ENCODE measurements at regions not wholly inside any gene's neighbourhood (a gene's known extent, or its start where the extent isn't known, plus 50 kb on each side); places are given as distances from the start of the nearest gene placed in this dataset.

- Histone ChIP-seq H3K27me3 (ENCODE audit: insufficient read depth, low read length, poor library complexity) (no peaks in the 10 kb centered on the region), H3K4me2 (ENCODE audit: insufficient read depth, low read length) (no peak overlapping the region), H3K9ac (ENCODE audit: low read depth, low read length) (no peak overlapping the region), H4K20me1 (ENCODE audit: insufficient read depth, low read length) (no peaks in the 10 kb centered on the region), H3K36me3 (ENCODE audit: insufficient read depth, low read length) (no peaks in the 10 kb centered on the region), H3K9me3 (ENCODE audit: insufficient read depth, low read length, severe bottlenecking) (no peaks in the 10 kb centered on the region), H3K4me1 (ENCODE audit: insufficient read depth, low read length) (no peaks in the 10 kb centered on the region), H3K4me3 (ENCODE audit: low read depth in 1 of 2, low read length in 2 of 2) (no peak overlapping the region), H3K79me2 (ENCODE audit: insufficient read depth, low read length) (no peaks in the 10 kb centered on the region), H3K27ac (ENCODE audit: low read length) (no peak overlapping the region), H2AFZ (ENCODE audit: low read depth, low read length) (no peak overlapping the region)
- TF ChIP-seq CTCF (IDR thresholded peaks at IDR 0.05; ENCODE audit: borderline replicate concordance, extremely low read depth, low read length, poor library complexity, severe bottlenecking) (no peak), EZH2 (IDR thresholded peaks at IDR 0.05; ENCODE audit: borderline replicate concordance, low read depth, low read length, severe bottlenecking) (no peak)
- DNase-seq (no peak), ATAC-seq (ENCODE audit: insufficient read depth, low read depth) (no peak)
Observed at GRCh38 chr7:21169667-21170580, 258.0 kb upstream of the SP4 start.

- Histone ChIP-seq H3K4me2 (ENCODE audit: insufficient read depth, low read length) (no peak overlapping the region), H3K4me3 (ENCODE audit: low read depth in 1 of 2, low read length in 2 of 2) (no peak overlapping the region), H3K9me3 (ENCODE audit: insufficient read depth, low read length, severe bottlenecking) (no peaks in the 10 kb centered on the region), H3K27ac (ENCODE audit: low read length) (no peak overlapping the region), H3K4me1 (ENCODE audit: insufficient read depth, low read length) (no peaks in the 10 kb centered on the region), H3K79me2 (ENCODE audit: insufficient read depth, low read length) (no peaks in the 10 kb centered on the region), H3K27me3 (ENCODE audit: insufficient read depth, low read length, poor library complexity) (no peaks in the 10 kb centered on the region), H2AFZ (ENCODE audit: low read depth, low read length) (no peak overlapping the region), H3K36me3 (ENCODE audit: insufficient read depth, low read length) (no peaks in the 10 kb centered on the region), H4K20me1 (ENCODE audit: insufficient read depth, low read length) (no peaks in the 10 kb centered on the region), H3K9ac (ENCODE audit: low read depth, low read length) (no peak overlapping the region)
- TF ChIP-seq CTCF (IDR thresholded peaks at IDR 0.05; ENCODE audit: borderline replicate concordance, extremely low read depth, low read length, poor library complexity, severe bottlenecking) (no peak), EZH2 (IDR thresholded peaks at IDR 0.05; ENCODE audit: borderline replicate concordance, low read depth, low read length, severe bottlenecking) (no peak)
- DNase-seq, result no peak
- no peak for ATAC-seq (ENCODE audit: insufficient read depth, low read depth)
Observed at GRCh38 chr7:21172800-21173199, 255.1 kb upstream of the SP4 start.

- H4K20me1 ChIP-seq (ENCODE audit: insufficient read depth, low read length), result no peaks in the 10 kb centered on the region
- ATAC-seq (ENCODE audit: insufficient read depth, low read depth) (no peak), DNase-seq (no peak)
- H3K9me3 ChIP-seq (ENCODE audit: insufficient read depth, low read length, severe bottlenecking), result no peaks in the 10 kb centered on the region
- no peaks in the 10 kb centered on the region for H3K4me1 ChIP-seq (ENCODE audit: insufficient read depth, low read length)
- no peak overlapping the region for H3K4me3 ChIP-seq (ENCODE audit: low read depth in 1 of 2, low read length in 2 of 2)
- H2AFZ ChIP-seq (ENCODE audit: low read depth, low read length), result no peak overlapping the region
- no peak overlapping the region for H3K27ac ChIP-seq (ENCODE audit: low read length)
- no peak for TF ChIP-seq EZH2 (IDR thresholded peaks at IDR 0.05; ENCODE audit: borderline replicate concordance, low read depth, low read length, severe bottlenecking)
- TF ChIP-seq CTCF (IDR thresholded peaks at IDR 0.05; ENCODE audit: borderline replicate concordance, extremely low read depth, low read length, poor library complexity, severe bottlenecking), result no peak
- no peak overlapping the region for H3K9ac ChIP-seq (ENCODE audit: low read depth, low read length)
- no peaks in the 10 kb centered on the region for H3K27me3 ChIP-seq (ENCODE audit: insufficient read depth, low read length, poor library complexity)
- no peak overlapping the region for H3K4me2 ChIP-seq (ENCODE audit: insufficient read depth, low read length)
- no peaks in the 10 kb centered on the region for H3K36me3 ChIP-seq (ENCODE audit: insufficient read depth, low read length)
- no peaks in the 10 kb centered on the region for H3K79me2 ChIP-seq (ENCODE audit: insufficient read depth, low read length)
Observed at GRCh38 chr7:21173436-21173835, 254.4 kb upstream of the SP4 start.

Data from DND-41 (cell line).